GM19463 (cell line): ENCODE measurements at regions not wholly inside any gene's neighbourhood (a gene's known extent, or its start where the extent isn't known, plus 50 kb on each side); places are given as distances from the start of the nearest gene placed in this dataset.
A peak's percentile ranks its signal among the peaks of the same experiment; 100 is the strongest.

Source experiments
- ATAC-seq: cut with Tn5 transposase; IDR thresholded peaks from one replicate; pipeline ENCODE4 v1.9.1; 2021; ENCODE audit warnings: mild to moderate bottlenecking, moderate library complexity; ENCODE audit not compliant: unreplicated experiment

DNA sequence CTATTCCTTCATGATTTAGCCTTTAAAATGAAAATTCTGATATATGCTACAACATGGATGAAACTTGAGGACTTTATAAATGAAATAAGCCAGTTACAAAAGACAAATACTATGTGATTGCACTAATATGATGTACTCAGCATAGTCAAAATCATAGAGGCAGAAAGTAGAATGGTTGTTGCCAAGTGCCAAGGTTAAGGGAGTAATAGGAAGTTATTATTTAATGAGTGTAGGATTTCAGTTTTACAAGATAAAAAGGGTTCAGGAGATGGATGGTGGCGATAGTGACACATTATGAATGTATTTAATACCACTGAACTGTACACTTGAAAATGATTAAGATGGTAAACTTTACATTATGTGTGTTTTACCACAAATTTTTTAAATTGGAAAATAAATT, 73.1 kb upstream of the FMN2 start:
- no peak for ATAC-seq

DNA sequence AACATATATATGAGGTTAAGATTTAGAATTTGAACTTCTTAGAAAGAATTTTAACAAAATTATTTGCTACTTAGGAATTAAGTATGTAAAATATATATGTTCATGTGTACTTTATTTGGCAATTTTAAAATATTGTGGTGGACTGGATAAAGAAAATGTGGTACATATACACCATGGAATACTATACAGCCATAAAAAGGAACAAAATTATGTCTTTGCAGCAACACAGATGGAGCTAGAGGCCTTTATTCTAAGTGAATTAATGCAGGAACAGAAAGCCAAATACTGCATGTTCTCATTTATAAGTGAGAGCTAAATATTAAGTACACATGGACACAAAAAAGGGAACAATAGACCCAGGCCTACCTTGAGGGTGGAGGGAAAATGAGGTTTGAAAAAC, 72.2 kb upstream of the FMN2 start:
- no peak for ATAC-seq

DNA sequence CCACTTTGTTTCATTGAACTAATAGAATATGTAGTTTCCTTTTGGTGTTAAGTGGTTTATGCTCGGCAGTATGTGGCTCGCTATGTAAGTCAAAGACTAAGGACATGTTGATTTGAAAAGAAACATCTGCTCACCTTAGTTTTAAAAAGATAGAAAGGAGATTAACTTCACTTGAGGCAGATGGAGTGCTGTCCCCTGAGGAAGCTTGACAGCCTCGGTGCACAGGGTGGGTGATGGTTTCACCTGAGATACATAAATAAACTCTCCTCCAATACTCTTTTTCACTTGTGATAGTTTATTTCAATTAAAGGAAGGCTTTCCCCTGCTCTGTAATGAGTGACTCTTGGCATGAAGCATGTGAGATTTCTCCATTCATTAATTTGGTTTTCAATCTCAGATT, 70.8 kb upstream of the FMN2 start:
- ATAC-seq = no peak

- ATAC-seq = no peak
Observed at GRCh38 chr1:240021709-240022108, 70.0 kb upstream of the FMN2 start.

GRCh38 chr1:240027059-240027462, 64.6 kb upstream of the FMN2 start:
- ATAC-seq = peak; percentile 86

DNA sequence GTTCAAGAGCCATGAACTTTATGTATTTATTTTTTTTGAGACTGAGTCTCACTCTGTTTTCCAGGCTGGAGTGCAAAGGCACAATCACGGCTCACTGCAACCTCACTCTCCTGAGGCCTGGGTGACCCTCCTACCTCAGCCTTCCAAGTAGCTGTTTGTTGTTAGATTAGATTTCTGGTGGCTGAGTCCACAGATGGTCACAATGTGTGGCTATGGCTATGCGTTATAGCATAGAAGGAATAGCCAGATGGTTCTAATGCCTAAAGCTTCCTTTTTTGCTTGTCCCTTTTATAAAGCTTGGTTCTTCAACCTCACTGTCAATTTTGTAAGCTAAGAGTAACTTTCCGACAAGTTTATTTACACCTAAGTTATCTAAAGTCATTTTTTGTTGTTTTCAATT, 62.3 kb upstream of the FMN2 start:
- no peak for ATAC-seq

- no peak for ATAC-seq
Observed at GRCh38 chr1:240030236-240030635, 61.4 kb upstream of the FMN2 start.

- no peak for ATAC-seq
Observed at GRCh38 chr1:240031009-240031408, 60.7 kb upstream of the FMN2 start.

DNA sequence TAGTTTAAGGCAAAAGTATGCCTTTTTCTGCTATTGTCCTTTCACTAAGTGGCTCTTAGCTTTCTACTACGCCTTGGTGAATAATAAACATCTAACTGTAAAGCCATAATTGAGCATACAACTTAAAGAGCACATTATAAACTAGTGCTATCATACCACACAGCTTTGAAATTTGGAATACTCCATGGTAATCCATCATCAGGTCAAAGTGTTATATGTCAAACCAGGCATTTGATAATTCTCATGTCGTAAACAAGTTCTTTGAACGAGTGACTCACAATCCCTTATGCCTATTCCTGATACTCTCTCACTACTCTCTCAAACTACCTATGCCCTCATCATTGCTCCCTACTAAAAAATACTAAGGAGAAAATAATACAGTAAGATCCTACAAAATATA, 60.3 kb upstream of the FMN2 start:
- ATAC-seq = no peak

- ATAC-seq = no peak
Observed at GRCh38 chr1:240033406-240033805, 58.3 kb upstream of the FMN2 start.

DNA sequence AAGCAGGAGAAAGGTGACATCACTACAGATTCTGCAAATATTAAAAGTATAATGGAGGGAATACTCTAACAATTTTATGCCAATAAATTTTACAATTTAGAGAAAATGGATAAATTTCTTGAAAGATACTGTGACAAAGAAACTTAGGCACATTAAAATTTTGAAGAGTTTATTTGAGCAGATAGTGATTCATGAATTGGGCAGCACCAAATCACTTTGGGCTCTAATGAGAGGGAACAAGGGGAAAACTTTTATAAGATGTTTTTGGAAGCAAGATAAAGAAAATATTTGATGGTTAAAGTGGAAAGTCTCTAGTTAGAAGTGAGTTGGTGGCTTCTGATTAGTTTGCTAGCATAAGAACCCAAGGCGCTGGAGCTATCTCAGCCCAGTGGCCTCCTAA, 55.2 kb upstream of the FMN2 start:
- no peak for ATAC-seq
